ENCODE measurements at regions not wholly inside any gene's neighbourhood (a gene's known extent, or its start where the extent isn't known, plus 50 kb on each side); places are given as distances from the start of the nearest gene placed in this dataset.

GRCh38 chr6:43982084-43982625 lies 145.1 kb downstream of the MRPL14 start:
- ATAC-seq = no peak

- ATAC-seq = no peak
Observed at GRCh38 chr6:43981363-43981990, 145.8 kb downstream of the MRPL14 start.

GRCh38 chr6:43980004-43980795 lies 147.1 kb downstream of the MRPL14 start:
- ATAC-seq = no peak

GRCh38 chr6:43979525-43979924 lies 147.7 kb downstream of the MRPL14 start:
- no peak for ATAC-seq

DNA sequence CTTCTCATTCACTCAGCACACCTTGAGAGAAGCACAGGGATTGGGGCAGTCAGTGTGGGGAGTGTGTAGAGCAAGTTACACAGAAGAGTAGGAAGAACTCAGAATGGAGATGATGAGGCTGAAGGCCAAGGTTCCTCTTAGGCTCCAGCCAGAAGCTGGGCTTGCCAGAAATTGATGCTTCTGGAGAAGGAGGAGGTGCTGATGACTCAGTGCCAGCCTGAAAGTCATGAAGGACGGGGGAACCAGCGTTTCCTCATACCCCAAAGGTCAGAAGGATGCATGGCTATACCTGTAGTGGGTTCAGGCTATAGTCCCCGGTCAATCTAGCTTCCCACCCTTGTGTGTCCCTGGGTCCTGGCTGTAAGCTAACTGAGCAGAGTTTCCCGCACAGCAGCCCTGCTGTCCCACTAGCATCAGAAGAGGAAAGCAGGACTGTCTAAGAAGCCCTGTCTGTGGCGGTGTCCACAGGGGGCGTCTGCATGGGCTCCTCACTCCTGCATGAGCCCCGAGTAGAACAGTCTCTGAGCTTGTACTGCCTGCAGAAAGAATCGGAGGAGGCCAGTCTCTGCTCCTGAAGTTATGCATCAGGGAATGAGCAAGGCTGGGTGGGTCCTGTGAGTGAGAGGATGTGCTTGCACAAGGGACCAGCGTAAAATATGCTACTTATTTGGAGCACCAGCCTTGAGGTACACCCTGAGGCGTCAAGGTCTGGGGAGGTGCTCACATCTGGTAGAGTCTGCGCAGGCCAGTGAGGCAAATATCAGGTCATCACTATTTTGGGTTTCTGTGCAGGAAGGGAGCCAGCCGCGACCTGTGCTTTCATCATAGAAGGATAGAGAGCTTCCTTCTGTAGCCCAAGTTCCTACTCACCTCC lies 148.5 kb downstream of the MRPL14 start:
- no peak for ATAC-seq

GRCh38 chr6:43977404-43978111 lies 149.7 kb downstream of the MRPL14 start:
- peak; percentile 44 for ATAC-seq

GRCh38 chr6:43976706-43977403 lies 150.4 kb downstream of the MRPL14 start:
- ATAC-seq = no peak

GRCh38 chr6:43974643-43975230 lies 152.5 kb downstream of the MRPL14 start:
- no peak for ATAC-seq

DNA sequence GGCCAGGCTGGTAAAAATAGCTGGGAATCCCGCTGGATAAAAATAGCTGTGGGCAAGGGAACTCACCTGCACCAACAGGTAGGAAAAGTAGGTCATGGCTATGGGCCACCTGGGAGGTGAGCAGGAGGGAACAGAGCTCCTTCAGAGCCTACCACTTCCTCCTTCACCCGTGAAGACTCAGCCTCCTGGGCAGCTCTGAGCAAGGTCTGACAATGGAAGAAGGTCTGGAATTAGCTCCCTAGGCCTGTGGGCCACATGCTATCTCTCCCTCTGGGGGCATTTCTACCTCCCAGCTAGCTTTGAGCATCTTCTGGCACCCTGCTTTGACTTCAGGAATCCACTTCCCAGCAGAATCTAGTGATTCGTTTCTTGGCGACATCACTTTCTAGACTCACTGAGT lies 153.9 kb downstream of the MRPL14 start:
- ATAC-seq = peak; percentile 67

DNA sequence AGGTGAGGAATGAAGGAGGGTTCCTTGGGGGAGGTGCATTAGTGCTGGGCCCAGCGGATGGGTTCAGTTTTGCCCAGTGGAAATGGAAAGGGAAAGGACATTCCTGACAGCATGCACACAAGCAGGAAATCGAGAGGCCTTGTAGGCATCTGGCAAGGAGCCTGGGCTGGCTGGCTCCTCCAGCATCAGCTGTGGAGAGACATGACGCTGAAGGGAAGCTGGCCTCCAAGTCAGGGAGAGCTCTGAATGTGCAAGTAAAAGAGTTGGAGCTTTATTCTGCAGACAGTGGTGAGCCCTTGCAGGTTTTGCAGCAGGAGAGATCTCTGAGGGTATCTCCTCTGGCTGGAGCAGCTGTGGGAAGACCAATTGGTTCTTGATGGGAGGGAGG lies 154.3 kb downstream of the MRPL14 start:
- ATAC-seq = peak; percentile 61

DNA sequence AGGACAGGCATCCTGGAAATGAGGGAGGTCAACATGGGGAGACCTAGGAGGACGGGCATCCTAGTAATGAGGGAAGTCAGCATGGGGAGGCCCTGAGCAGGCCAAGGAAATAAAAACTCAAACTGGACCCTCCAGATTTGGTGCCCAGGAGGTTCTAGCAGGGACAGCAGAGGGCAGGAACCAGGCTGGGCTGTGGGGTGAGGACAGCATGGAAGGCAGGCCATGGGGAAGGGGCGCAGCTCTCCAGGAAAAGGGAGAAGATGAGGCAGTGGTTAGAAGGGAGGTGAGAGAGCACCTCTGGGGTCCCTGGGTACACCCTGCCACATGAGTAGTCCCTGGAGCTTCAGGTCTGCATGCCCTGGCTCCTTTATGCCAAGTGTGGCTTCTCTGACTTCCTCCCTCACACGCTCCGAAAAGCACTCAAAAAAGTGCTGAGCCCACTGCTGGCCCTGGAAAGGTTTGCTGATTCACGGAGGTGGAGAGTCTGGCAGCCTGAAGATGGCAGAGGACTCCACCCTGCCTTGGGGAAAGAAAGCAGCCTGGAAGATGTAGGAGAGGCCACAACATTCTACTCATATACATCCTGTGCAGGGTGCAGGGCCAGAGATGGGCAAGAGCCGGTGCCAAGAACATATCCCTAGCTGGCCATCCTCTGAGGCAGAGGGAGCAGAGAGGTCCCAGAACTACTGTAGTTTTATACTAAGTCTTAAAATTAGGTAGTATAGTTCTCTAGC lies 154.9 kb downstream of the MRPL14 start:
- ATAC-seq = peak; percentile 69

- ATAC-seq = no peak
Observed at GRCh38 chr6:43971776-43972126, 155.5 kb downstream of the MRPL14 start.

DNA sequence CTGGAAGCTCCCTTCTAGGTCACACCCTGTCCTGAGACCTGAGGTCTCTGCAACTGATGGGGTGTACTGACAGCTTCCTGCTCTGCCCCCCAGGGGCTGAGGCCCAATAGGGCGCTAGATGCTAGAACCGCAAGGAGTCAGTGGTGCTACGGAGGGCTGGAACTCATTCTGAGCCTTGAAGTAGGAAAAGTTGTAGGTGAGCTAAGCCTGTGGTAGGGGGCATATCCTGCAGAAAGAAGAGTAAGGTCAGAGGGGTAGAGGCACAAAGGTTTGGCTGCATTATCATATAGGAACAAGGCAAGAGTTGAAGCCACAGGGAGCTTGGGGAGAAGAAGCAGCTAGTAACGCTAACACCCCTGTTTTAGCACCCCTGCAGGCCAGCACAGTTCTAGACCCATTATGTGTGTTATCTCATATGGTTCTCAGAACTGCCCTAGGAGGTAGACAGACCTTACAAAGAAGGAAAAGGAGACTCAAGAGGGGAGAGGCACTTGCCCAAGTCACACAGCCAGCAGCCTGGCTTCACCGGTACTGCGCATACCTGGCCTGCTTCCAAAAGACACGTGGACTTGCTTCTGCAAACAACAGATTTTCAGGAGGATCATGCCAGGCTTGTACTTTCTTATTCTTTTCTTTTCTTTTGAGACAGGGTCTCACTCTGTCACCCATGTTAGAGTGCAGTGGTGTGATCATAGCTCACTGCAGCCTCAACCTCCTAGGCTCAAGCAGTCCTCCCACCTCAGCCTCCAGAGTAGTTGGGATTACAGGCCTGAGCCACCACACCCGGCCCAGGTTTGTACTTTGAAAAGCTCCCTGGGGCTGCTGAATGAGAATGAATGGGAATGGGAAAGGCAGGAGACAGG lies 156.1 kb downstream of the MRPL14 start:
- no peak for ATAC-seq

DNA sequence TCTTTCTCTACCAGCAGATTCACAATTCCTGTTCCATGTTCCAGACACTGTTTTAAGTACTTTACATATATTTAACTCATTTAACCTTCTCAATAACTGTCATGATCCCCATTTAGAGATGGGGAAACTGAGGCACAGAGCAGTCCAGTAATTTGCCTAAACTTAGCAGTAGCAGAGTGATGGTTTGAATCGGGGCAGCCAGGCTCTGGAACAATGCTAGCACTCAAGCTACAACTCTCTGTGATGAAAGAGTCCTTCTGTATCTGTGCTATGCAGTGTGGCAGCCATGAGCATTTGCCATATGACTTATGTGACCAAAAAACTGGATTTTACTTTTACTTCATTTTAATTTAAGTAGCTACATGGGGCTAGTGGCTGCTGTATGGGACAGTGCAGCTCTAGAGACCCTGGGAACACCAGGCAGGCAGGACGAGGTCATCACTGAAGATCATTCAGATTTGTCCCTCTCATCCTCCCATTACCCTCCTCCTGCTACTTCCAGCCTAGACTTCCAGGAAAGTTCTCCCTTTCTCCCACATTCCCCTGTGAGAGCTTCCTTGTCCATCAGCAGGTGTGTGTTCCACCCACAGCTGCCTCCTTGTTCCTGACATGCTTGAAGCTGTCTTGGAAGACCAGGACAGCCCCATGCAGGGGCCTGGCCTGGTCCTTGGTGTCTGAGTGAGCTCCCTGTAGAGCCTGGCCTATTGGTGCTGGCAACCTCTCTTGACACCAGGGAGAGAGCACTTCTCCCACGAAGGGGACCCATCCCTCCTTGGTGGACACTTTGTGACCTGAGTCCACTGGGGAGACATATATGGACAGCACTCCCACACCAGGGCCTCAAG lies 157.0 kb downstream of the MRPL14 start:
- ATAC-seq = no peak

DNA sequence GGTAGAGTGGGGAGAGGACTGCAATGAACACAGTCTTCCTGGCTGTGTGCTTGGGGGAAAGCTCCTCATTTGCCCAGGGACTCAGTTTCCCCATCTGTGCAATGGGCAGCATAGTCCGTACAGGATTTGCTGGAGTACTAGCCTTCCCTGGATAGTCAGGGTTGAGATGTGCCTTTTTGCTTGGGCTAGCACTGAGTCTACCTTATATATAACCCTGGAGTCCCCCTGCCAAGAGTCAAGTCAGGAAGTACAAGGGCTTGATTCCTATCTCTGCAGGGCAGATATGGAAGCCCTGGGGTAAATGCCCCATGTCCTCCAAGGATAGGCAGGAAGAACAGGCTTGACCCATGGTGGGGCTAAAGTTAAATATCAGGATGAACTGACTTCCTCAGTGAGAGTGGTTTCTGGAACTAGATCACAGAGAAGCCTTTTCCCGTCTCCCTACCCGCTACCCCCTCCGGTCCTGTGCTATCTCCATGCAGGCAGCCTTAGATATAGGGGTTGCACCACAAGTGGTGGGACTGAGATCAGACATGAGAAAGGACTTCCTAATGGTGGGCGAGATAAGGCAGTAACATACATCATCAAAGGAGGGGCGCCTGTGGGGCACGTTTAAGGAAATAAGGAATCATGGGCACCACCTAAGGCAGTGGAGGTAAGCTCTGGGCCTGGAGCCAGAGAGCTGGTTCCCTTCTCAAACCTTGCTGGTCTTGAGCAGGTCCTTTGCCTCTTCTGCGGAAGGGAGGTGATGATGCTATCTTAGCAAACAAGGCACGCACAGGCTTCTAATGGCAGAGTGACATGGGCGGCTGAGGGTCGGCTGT lies 157.9 kb downstream of the MRPL14 start:
- no peak for ATAC-seq

DNA sequence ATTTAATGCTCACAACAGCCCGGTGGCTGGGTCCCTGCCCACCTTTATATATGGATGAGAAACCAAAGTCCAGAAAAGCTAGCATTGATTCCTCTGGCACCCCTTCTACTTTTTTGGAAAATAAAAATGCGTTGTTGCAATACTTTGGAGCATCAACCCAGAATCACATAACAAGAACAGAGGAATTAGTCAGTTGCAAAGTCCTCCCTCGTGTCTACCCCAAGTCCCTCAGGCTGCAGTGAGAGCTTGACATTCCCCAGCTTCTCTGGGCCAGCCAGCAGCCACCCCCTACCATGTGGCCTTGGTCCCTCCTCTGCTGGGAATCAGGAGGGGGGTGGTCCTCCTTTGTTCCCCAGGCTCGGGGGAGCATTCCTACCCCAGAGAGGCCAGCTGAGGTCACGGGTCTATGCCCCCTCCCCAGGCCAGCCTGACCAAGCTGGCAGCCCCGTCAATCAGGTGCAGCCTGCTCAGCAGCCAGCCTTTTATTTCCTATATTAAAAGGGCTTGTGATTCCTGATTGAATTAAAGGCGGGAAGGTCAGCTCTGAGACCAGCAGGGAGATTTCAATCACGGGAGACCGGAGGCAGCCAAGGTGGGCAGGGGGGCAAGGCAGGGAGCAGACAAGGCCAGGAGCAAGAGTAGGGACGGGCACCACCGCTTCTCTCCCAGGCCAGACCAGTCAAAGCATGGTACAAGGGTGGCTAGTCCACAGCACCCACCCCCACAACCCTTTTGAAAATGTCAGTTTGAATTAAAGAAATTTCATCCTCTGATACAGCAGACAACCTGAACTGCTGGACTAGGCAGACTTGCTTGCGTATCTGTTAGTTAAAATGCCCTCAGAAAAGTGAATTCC lies 158.9 kb downstream of the MRPL14 start:
- ATAC-seq = no peak

DNA sequence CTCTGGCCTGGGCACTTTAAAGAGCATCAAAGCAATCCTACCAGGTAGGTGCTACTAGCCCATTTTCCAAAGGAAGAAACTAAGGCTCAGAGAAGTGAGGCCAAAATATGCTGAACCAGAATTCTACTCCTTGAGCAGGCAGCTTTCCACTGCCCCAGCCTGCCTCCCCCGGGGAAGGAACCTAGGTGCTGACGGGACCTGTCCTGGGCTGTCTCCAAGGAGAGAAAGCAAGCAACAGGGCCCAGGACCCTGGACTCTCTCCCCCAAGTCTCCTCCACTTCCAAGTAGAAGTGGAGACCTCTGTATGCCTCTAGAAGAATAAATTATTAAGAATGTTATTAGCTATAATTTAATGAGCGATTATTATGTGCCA lies 159.5 kb downstream of the MRPL14 start:
- ATAC-seq = no peak

Data from esophagus mucosa (tissue), 1 donor.